A549 (cell line): ENCODE measurements at regions not wholly inside any gene's neighbourhood (a gene's known extent, or its start where the extent isn't known, plus 50 kb on each side); places are given as distances from the start of the nearest gene placed in this dataset.

ENCODE experiments used
- ATAC-seq, 2 experiments: fragments of 200-7000 bp in 1 of 2; fragments of >200 bp in 1 of 2; cut with Nextera tagmentation in 1 of 2; cut with Tn5 transposase in 1 of 2; 3 replicates each; pipeline versions ENCODE4 v1.8.0 to v1.9.1; 2018 to 2020; ENCODE audit warnings: mild to moderate bottlenecking in 1 of 2, moderate library complexity in 1 of 2
- CTCF ChIA-PET: fragments of 300-600 bp; sonication (Branson Sonifier 250); formaldehyde crosslinking; extraction: SDS; loops from one replicate; lab custom pipeline; 2021; ENCODE audit warnings: antibody characterized with exemption, inconsistent platforms; lab: Yijun Ruan, JAX
- POLR2A ChIA-PET: fragments of 350-600 bp; formaldehyde crosslinking; extraction: SDS; loops from one replicate; lab custom pipeline; 2021; ENCODE audit warnings: antibody characterized with exemption, inconsistent platforms; lab: Yijun Ruan, JAX
- DNase-seq, 2 experiments: peaks; one replicate each; pipeline versions ENCODE4 v3.0.0 to v3.0.0-alpha.2; 2011 to 2016; ENCODE audit warnings: low read depth in 1 of 2, low spot score in 1 of 2
- FAIRE-seq: peaks from 2 replicates; lab custom pipeline; 2011; peaks lifted over from hg19 to GRCh38; lab: Jason Lieb, UNC
- H3K27ac ChIP-seq, 2 experiments: fragments of >200 bp; sonication (Bioruptor Twin); formaldehyde crosslinking; 3 replicates each; pipeline ENCODE4 v1.5.1; 2016 to 2017
- H3K4me1 ChIP-seq: fragments of >200 bp; sonication (Bioruptor Twin); formaldehyde crosslinking; 3 replicates; pipeline ENCODE4 v1.6.1; 2016
- H3K4me2 ChIP-seq: fragments of >200 bp; sonication (Bioruptor Twin); formaldehyde crosslinking; 3 replicates; pipeline ENCODE4 v1.6.1; 2016
- H3K4me3 ChIP-seq: fragments of >200 bp; sonication (Bioruptor Twin); formaldehyde crosslinking; 3 replicates; pipeline ENCODE4 v1.5.1; 2016
- H3K9me3 ChIP-seq: fragments of >200 bp; sonication (Bioruptor Twin); formaldehyde crosslinking; 3 replicates; pipeline ENCODE4 v1.6.1; 2016
- CBX2 ChIP-seq: fragments of 200-600 bp; sonication (generic); IDR thresholded peaks from 2 replicates; pipeline ENCODE4 v1.6.1; 2016; ENCODE audit warnings: low read depth, mild to moderate bottlenecking, borderline replicate concordance
- CHD2 ChIP-seq: fragments of 150-350 bp; IDR thresholded peaks from 2 replicates; pipeline ENCODE4 v1.6.1; 2014; ENCODE audit warnings: low read length; ENCODE audit not compliant: partially characterized antibody
- CHD4 ChIP-seq: fragments of 200-600 bp; sonication (generic); IDR thresholded peaks from 2 replicates; pipeline ENCODE4 v1.6.1; 2016; ENCODE audit warnings: antibody characterized with exemption, mild to moderate bottlenecking, borderline replicate concordance
- EHF ChIP-seq: fragments of 250-450 bp; sonication (Bioruptor Pico); IDR thresholded peaks from 2 replicates; pipeline ENCODE4 v1.5.0; 2020; ENCODE audit warnings: mild to moderate bottlenecking
- FOSB ChIP-seq: fragments of 250-450 bp; sonication (Bioruptor Pico); IDR thresholded peaks from 2 replicates; pipeline ENCODE4 v1.5.0; 2020; ENCODE audit warnings: mild to moderate bottlenecking, moderate library complexity
- FOXS1 ChIP-seq: fragments of 250-450 bp; sonication (Bioruptor Pico); IDR thresholded peaks from 2 replicates; pipeline ENCODE4 v1.5.0; 2020; ENCODE audit warnings: mild to moderate bottlenecking, moderate library complexity
- GATA3 ChIP-seq: IDR thresholded peaks from 2 replicates; pipeline ENCODE4 v1.6.1; 2012; ENCODE audit warnings: borderline replicate concordance
- HDAC2 ChIP-seq: fragments of 200-600 bp; sonication (generic); IDR thresholded peaks from 2 replicates; pipeline ENCODE4 v1.6.1; 2016
- HEYL ChIP-seq: fragments of 250-450 bp; sonication (Bioruptor Pico); IDR thresholded peaks from 2 replicates; pipeline ENCODE4 v1.8.0; 2021; ENCODE audit warnings: mild to moderate bottlenecking, moderate library complexity
- HOXB13 ChIP-seq: fragments of 250-450 bp; sonication (Bioruptor Pico); IDR thresholded peaks from 2 replicates; pipeline ENCODE4 v1.5.0; 2020; ENCODE audit warnings: low read depth, mild to moderate bottlenecking, moderate library complexity
- JUN ChIP-seq, 2 experiments: fragments of >200 bp; sonication (Bioruptor Twin); formaldehyde crosslinking; IDR thresholded peaks; 2 replicates in 1 of 2; 3 replicates in 1 of 2; pipeline ENCODE4 v1.6.1; 2016 to 2017
- JUNB ChIP-seq: fragments of >200 bp; sonication (Bioruptor Twin); formaldehyde crosslinking; IDR thresholded peaks from 2 replicates; pipeline ENCODE4 v1.6.1; 2016
- KDM5A ChIP-seq: fragments of 200-600 bp; sonication (generic); IDR thresholded peaks from 2 replicates; pipeline ENCODE4 v1.6.1; 2016; ENCODE audit warnings: antibody characterized with exemption, mild to moderate bottlenecking
- NFE2L2 ChIP-seq: fragments of 150-350 bp; conservative IDR thresholded peaks from 2 replicates; pipeline ENCODE4 v1.6.1; 2014; ENCODE audit warnings: low read length
- NPAS2 ChIP-seq: fragments of 250-450 bp; sonication (Bioruptor Pico); IDR thresholded peaks from 2 replicates; pipeline ENCODE4 v1.8.0; 2022; ENCODE audit warnings: mild to moderate bottlenecking, moderate library complexity, borderline replicate concordance
- PHF8 ChIP-seq: fragments of 200-600 bp; sonication (generic); IDR thresholded peaks from 2 replicates; pipeline ENCODE4 v1.6.1; 2016; ENCODE audit warnings: low read depth, mild to moderate bottlenecking, antibody characterized with exemption, moderate library complexity, borderline replicate concordance
- POLR2AphosphoS2 ChIP-seq: conservative IDR thresholded peaks from 2 replicates; pipeline ENCODE4 v1.6.1; 2012; ENCODE audit warnings: low read length, improper control_type of control experiment, inconsistent platforms
- RAD21 ChIP-seq, 2 experiments: fragments of >200 bp in 1 of 2; sonication (Bioruptor Twin) in 1 of 2; formaldehyde crosslinking in 1 of 2; IDR thresholded peaks in 1 of 2; conservative IDR thresholded peaks in 1 of 2; 2 replicates in 1 of 2; 3 replicates in 1 of 2; pipeline ENCODE4 v1.6.1; 2012 to 2018; ENCODE audit warnings: inconsistent platforms in 1 of 2
- SMC3 ChIP-seq: fragments of >200 bp; sonication (Bioruptor Twin); formaldehyde crosslinking; IDR thresholded peaks from 3 replicates; pipeline ENCODE4 v1.6.1; 2018; ENCODE audit warnings: inconsistent platforms
- TP53 ChIP-seq: fragments of 250-450 bp; sonication (Bioruptor Pico); IDR thresholded peaks from 2 replicates; pipeline ENCODE4 v1.5.0; 2021; ENCODE audit warnings: mild to moderate bottlenecking, moderate library complexity
- ZSCAN20 ChIP-seq: fragments of 250-450 bp; sonication (Bioruptor Pico); IDR thresholded peaks from 2 replicates; pipeline ENCODE4 v1.8.0; 2022; ENCODE audit warnings: mild to moderate bottlenecking, moderate library complexity
- WGBS: methylation state at CpG from one replicate; pipeline ENCODE4 v1.1.6; 2017; ENCODE audit errors: missing lambda C conversion rate; 5-methylcytosine and 5-hydroxymethylcytosine counted together
- TF ChIP-seq, protein P1 (sequence below): fragments of 150-350 bp; IDR thresholded peaks from 2 replicates; pipeline ENCODE4 v1.6.1; 2014; ENCODE audit warnings: low read depth, mild to moderate bottlenecking, low read length
- TF ChIP-seq, protein P2 (sequence below): fragments of 450-650 bp; IDR thresholded peaks from 2 replicates; pipeline ENCODE4 v1.6.1; 2014; ENCODE audit warnings: antibody characterized with exemption
- TF ChIP-seq, protein P3 (sequence below): fragments of 250-450 bp; sonication (Bioruptor Pico); IDR thresholded peaks from 2 replicates; pipeline ENCODE4 v1.5.0; 2020; ENCODE audit warnings: low read depth, mild to moderate bottlenecking, moderate library complexity
- TF ChIP-seq, protein P4 (sequence below): fragments of >200 bp; sonication (Bioruptor Twin); formaldehyde crosslinking; IDR thresholded peaks from 3 replicates; pipeline ENCODE4 v1.6.1; 2016
- TF ChIP-seq, protein P5 (sequence below): IDR thresholded peaks from 2 replicates; pipeline ENCODE4 v1.6.1; 2012
- TF ChIP-seq, protein P6 (sequence below): fragments of 250-450 bp; sonication (Bioruptor Pico); IDR thresholded peaks from 2 replicates; pipeline ENCODE4 v1.5.0; 2021; ENCODE audit warnings: mild to moderate bottlenecking, moderate library complexity, borderline replicate concordance

DNA sequence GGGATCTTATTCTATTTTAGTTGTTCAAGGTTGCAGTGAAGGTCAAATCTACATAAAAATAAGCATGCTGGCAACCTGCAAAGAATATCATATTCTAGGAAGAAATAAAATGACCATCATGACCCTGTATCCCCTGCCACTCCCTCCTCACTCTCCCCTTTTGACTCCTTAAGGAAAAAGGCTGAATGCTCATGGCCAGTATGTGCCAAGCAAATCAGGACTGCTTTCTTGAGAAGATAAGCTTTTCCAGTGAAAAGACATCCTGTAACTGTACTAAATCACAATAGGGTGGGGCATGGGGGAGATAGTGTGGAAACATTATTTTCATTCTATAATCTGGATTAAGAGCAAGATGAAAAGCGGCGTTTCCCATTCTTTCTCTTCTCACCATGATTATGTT lies 100.6 kb upstream of the LIFR start:
- no peak overlapping the region for H3K4me3 ChIP-seq
- 84% methylated on average over 2 of the region's 2 CpGs for WGBS
- no peak overlapping the region for H3K4me2 ChIP-seq
- H3K4me1 ChIP-seq, result no peaks in the 10 kb centered on the region
- DNase-seq, result no peak
- ATAC-seq, result no peak
- POLR2A ChIA-PET, result no interaction called here
- CTCF ChIA-PET, result interaction anchor here (0.6 to 3.2 kb wide), 2 partner anchors 67 to 215 kb away, joined by 3 to 10 read pairs; no protein-coding TSS in a partner anchor
- H3K9me3 ChIP-seq, result no peaks in the 10 kb centered on the region
- TF ChIP-seq ZSCAN20 (CRISPR knock-in tag), result no peak
- TF ChIP-seq TP53 (CRISPR knock-in tag), result no peak
- TF ChIP-seq HDAC2, result no peak
- TF ChIP-seq, protein P1, sequence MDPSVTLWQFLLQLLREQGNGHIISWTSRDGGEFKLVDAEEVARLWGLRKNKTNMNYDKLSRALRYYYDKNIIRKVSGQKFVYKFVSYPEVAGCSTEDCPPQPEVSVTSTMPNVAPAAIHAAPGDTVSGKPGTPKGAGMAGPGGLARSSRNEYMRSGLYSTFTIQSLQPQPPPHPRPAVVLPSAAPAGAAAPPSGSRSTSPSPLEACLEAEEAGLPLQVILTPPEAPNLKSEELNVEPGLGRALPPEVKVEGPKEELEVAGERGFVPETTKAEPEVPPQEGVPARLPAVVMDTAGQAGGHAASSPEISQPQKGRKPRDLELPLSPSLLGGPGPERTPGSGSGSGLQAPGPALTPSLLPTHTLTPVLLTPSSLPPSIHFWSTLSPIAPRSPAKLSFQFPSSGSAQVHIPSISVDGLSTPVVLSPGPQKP, result no peak
- TF ChIP-seq, protein P2, sequence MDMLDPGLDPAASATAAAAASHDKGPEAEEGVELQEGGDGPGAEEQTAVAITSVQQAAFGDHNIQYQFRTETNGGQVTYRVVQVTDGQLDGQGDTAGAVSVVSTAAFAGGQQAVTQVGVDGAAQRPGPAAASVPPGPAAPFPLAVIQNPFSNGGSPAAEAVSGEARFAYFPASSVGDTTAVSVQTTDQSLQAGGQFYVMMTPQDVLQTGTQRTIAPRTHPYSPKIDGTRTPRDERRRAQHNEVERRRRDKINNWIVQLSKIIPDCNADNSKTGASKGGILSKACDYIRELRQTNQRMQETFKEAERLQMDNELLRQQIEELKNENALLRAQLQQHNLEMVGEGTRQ, result no peak
- TF ChIP-seq, protein P3, sequence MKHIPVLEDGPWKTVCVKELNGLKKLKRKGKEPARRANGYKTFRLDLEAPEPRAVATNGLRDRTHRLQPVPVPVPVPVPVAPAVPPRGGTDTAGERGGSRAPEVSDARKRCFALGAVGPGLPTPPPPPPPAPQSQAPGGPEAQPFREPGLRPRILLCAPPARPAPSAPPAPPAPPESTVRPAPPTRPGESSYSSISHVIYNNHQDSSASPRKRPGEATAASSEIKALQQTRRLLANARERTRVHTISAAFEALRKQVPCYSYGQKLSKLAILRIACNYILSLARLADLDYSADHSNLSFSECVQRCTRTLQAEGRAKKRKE (CRISPR knock-in tag), result no peak
- no peak for TF ChIP-seq CBX2
- no peak for TF ChIP-seq KDM5A
- no peak for TF ChIP-seq HEYL (CRISPR knock-in tag)
- TF ChIP-seq POLR2AphosphoS2, result no peak
- no peak overlapping the region for H3K27ac ChIP-seq
- no peak for FAIRE-seq

DNA sequence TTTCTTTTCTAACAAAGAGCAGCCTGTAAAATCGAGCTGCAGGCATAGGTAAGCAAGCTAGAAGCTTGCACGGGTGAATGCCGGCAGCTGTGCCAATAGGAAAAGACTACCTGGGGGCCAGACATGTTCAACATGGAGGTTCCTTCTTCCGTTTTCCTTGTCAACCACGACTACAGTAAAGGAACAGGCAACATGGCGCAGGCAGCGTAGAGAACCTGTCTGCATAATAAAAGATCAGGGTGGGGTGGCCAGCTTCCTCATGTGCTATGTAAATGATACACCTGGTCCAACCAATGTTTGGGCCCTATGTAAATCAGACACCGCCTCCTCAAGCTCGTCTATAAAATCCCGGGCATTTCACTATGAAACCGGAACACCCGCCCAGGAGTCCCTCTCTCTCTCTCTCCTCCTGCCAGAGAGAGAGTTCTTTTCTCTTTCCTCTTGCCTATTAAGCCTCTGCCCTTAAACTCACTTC lies 103.8 kb upstream of the LIFR start:
- peak overlapping the region; percentile 69 to 74 for H3K27ac ChIP-seq
- WGBS, result 55% methylated on average over 12 of the region's 12 CpGs
- peak overlapping the region; percentile 43 for H3K4me3 ChIP-seq
- peak; percentile 94 to 99 for ATAC-seq
- TF ChIP-seq, protein P3 (CRISPR knock-in tag), result no peak
- TF ChIP-seq CHD2 (no peak), PHF8 (no peak), JUNB (no peak), HDAC2 (no peak), NFE2L2 (no peak), NPAS2 (CRISPR knock-in tag) (no peak), EHF (CRISPR knock-in tag) (no peak), JUN (IDR thresholded peaks at IDR 0.05) (no peak), HOXB13 (CRISPR knock-in tag) (no peak), CHD4 (no peak), RAD21 (conservative IDR thresholded peaks at IDR 0.05 in 1 of 2, IDR thresholded peaks at IDR 0.05 in 1 of 2) (no peak), FOSB (CRISPR knock-in tag) (no peak), GATA3 (no peak), FOXS1 (CRISPR knock-in tag) (no peak), SMC3 (no peak)
- TF ChIP-seq, protein P4, sequence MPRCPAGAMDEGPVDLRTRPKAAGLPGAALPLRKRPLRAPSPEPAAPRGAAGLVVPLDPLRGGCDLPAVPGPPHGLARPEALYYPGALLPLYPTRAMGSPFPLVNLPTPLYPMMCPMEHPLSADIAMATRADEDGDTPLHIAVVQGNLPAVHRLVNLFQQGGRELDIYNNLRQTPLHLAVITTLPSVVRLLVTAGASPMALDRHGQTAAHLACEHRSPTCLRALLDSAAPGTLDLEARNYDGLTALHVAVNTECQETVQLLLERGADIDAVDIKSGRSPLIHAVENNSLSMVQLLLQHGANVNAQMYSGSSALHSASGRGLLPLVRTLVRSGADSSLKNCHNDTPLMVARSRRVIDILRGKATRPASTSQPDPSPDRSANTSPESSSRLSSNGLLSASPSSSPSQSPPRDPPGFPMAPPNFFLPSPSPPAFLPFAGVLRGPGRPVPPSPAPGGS, result no peak
- TF ChIP-seq, protein P5, sequence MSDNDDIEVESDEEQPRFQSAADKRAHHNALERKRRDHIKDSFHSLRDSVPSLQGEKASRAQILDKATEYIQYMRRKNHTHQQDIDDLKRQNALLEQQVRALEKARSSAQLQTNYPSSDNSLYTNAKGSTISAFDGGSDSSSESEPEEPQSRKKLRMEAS, result no peak
- TF ChIP-seq, protein P2, result no peak
- TF ChIP-seq, protein P6, sequence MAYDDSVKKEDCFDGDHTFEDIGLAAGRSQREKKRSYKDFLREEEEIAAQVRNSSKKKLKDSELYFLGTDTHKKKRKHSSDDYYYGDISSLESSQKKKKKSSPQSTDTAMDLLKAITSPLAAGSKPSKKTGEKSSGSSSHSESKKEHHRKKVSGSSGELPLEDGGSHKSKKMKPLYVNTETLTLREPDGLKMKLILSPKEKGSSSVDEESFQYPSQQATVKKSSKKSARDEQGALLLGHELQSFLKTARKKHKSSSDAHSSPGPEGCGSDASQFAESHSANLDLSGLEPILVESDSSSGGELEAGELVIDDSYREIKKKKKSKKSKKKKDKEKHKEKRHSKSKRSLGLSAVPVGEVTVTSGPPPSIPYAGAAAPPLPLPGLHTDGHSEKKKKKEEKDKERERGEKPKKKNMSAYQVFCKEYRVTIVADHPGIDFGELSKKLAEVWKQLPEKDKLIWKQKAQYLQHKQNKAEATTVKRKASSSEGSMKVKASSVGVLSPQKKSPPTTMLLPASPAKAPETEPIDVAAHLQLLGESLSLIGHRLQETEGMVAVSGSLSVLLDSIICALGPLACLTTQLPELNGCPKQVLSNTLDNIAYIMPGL, result no peak
- H3K4me1 ChIP-seq, result no peaks in the 10 kb centered on the region
- DNase-seq, result peak in 1 of 2 experiments; percentile 88
- ChIA-PET CTCF (interaction anchor here (1.3 to 1.7 kb wide), 2 partner anchors 217 to 240 kb away, joined by 3 to 6 read pairs; no protein-coding TSS in a partner anchor), POLR2A (no interaction called here)
- no peak for FAIRE-seq
- H3K4me2 ChIP-seq, result peak overlapping the region; percentile 65
- H3K9me3 ChIP-seq, result no peaks in the 10 kb centered on the region
